HepG2 (cell line): ENCODE measurements at regions not wholly inside any gene's neighbourhood (a gene's known extent, or its start where the extent isn't known, plus 50 kb on each side); places are given as distances from the start of the nearest gene placed in this dataset.

Source experiments
- NR1H2 ChIP-seq: sonication (generic); formaldehyde crosslinking; IDR thresholded peaks from 2 replicates; pipeline ENCODE4 v1.8.1; 2022; ENCODE audit warnings: low read depth, missing genetic modification reagents, borderline replicate concordance
- SRF ChIP-seq: IDR thresholded peaks from 2 replicates; pipeline ENCODE4 v1.6.1; 2011; ENCODE audit warnings: mild to moderate bottlenecking, low read depth, low read length, moderate library complexity
- ZBTB42 ChIP-seq: sonication (generic); formaldehyde crosslinking; IDR thresholded peaks from 2 replicates; pipeline ENCODE4 v1.5.0; 2020; ENCODE audit warnings: mild to moderate bottlenecking, missing genetic modification reagents
- TF ChIP-seq, protein P1 (sequence below), 2 experiments: fragments of 450-650 bp in 1 of 2; sonication (generic) in 1 of 2; formaldehyde crosslinking in 1 of 2; IDR thresholded peaks; 2 replicates each; pipeline versions ENCODE4 v1.6.1 to v1.8.0; 2016 to 2022; ENCODE audit warnings: antibody characterized with exemption in 1 of 2, mild to moderate bottlenecking in 1 of 2, missing genetic modification reagents in 1 of 2

DNA sequence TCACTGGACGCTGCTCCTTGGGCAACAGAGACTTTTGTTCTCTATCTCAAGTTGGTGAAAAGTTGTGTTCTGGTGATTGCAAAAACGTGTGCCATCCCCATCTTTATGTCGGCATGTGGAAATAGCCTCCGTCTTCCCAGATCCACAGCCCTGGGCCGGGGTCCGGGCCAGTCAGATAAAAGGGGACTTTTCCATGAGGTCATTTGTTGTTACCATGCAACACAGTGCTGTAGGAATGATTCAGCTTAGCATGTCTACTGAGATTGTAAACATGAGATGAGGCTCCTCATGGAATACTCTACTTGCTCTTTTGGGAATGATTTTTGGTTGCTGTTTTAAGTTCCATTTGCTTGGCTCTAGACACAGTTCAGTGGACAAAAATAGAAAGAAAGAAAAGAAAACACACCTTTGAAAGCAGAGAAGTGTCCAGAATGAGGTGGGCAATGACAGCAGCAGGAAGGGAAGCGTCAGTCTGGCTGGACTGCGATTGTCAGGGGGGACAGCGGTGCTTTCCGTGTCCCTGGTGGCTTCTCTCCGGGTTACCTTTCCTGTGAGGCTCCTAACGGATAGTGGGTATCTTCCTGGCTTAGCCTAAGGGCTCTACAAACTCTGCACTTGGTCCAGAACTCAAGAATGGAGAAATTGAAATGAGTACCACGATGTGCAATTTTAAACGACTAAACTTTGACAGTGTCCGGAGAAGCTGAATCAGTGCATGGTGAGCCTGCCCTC, 91.6 kb downstream of the TEX29 start (continued):
- TF ChIP-seq, protein P1, sequence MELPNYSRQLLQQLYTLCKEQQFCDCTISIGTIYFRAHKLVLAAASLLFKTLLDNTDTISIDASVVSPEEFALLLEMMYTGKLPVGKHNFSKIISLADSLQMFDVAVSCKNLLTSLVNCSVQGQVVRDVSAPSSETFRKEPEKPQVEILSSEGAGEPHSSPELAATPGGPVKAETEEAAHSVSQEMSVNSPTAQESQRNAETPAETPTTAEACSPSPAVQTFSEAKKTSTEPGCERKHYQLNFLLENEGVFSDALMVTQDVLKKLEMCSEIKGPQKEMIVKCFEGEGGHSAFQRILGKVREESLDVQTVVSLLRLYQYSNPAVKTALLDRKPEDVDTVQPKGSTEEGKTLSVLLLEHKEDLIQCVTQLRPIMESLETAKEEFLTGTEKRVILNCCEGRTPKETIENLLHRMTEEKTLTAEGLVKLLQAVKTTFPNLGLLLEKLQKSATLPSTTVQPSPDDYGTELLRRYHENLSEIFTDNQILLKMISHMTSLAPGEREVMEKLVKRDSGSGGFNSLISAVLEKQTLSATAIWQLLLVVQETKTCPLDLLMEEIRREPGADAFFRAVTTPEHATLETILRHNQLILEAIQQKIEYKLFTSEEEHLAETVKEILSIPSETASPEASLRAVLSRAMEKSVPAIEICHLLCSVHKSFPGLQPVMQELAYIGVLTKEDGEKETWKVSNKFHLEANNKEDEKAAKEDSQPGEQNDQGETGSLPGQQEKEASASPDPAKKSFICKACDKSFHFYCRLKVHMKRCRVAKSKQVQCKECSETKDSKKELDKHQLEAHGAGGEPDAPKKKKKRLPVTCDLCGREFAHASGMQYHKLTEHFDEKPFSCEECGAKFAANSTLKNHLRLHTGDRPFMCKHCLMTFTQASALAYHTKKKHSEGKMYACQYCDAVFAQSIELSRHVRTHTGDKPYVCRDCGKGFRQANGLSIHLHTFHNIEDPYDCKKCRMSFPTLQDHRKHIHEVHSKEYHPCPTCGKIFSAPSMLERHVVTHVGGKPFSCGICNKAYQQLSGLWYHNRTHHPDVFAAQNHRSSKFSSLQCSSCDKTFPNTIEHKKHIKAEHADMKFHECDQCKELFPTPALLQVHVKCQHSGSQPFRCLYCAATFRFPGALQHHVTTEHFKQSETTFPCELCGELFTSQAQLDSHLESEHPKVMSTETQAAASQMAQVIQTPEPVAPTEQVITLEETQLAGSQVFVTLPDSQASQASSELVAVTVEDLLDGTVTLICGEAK (IDR thresholded peaks at IDR 0.05): no peak
- TF ChIP-seq, protein P1 (CRISPR knock-in tag; IDR thresholded peaks at IDR 0.05): no peak
- no peak for TF ChIP-seq SRF
- no peak for TF ChIP-seq NR1H2 (CRISPR knock-in tag)
- TF ChIP-seq ZBTB42: no peak
